ENCODE measurements at regions not wholly inside any gene's neighbourhood (a gene's known extent, or its start where the extent isn't known, plus 50 kb on each side); places are given as distances from the start of the nearest gene placed in this dataset.

DNA sequence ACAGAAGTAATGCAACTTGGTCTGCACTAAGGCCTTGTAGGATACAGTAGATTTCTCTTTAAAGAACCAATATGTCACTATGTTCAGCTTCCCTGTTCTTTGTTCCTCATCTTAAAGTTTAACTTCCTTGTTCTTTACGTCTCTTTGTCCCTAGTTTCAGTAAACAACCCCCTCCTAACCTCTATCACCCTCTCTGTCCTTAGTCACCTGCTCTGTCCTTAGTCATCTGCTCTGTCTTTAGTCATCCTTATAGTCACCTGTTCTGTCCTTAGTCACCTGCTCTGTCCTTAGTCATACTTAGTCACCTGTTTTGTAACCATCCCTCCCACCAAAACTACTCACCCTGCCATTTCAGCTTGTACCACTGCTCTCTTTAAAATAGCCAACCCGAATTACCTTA is 144.6 kb upstream of the TMEM106B start:
- Histone ChIP-seq H3K27ac (no peak overlapping the region), H3K4me3 (no peak overlapping the region), H3K27me3 (no peaks in the 10 kb centered on the region), H3K4me1 (no peaks in the 10 kb centered on the region), H3K36me3 (no peaks in the 10 kb centered on the region), H3K9me3 (no peaks in the 10 kb centered on the region)
- intact Hi-C loops (cut with DNase I), result loop anchor here (2.0 to 10.0 kb wide), 7 partner anchors 256 to 642 kb away; no protein-coding TSS in a partner anchor
- TF ChIP-seq CTCF (IDR thresholded peaks at IDR 0.05) (no peak), POLR2A (IDR thresholded peaks at IDR 0.05) (no peak)
- WGBS, 4 donors, result 68 to 74% (median 68%) methylated on average over 2 of the region's 2 CpGs
- DNase-seq, result no peak
- ATAC-seq, result no peak

GRCh38 chr7:12067156-12067831 is 143.8 kb upstream of the TMEM106B start:
- WGBS, 4 donors, result 74 to 80% (median 75%) methylated on average over 13 of the region's 13 CpGs
- Histone ChIP-seq H3K27me3 (no peaks in the 10 kb centered on the region), H3K27ac (no peak overlapping the region), H3K4me3 (no peak overlapping the region), H3K9me3 (no peaks in the 10 kb centered on the region), H3K36me3 (no peaks in the 10 kb centered on the region), H3K4me1 (no peaks in the 10 kb centered on the region)
- intact Hi-C loops (cut with DNase I), result loop anchor here (1.0 to 10.0 kb wide), 8 partner anchors 255 to 642 kb away; no protein-coding TSS in a partner anchor
- ATAC-seq (peak in 3 of 4 donors; percentile 47 to 54 (median 48)), DNase-seq (peak in 1 of 5 donors; percentile 30)
- peak; percentile 43 to 67 (median 54) for TF ChIP-seq CTCF (IDR thresholded peaks at IDR 0.05)
- TF ChIP-seq POLR2A (IDR thresholded peaks at IDR 0.05), result no peak

DNA sequence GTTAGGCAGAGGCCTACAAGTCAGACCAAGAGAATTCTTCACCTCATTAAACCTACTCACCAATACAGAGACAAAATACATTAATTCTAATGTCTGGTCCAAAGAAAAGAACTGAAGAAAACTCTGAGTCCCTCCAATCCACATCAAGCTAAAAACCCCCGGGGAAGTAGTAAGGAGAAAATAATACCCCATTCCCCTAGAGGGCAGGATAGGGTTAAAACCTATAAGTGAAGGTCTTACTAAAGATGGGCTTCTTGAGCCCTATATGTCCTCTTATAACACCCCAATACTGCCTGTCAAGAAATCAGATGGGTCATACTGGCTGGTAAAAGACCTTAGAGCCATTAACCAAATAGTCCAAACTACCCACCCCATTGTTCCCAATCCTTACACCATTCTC is 141.3 kb upstream of the TMEM106B start:
- 36 to 94% (median 68%) methylated on average over 1 of the region's 1 CpG for WGBS, 4 donors

More for the DNA sequence above, 141.3 kb upstream of the TMEM106B start:
- no peaks in the 10 kb centered on the region for H3K4me1 ChIP-seq
- no peaks in the 10 kb centered on the region for H3K36me3 ChIP-seq
- H3K9me3 ChIP-seq, result peaks cover 0 to 6% (median 0%) of the 10 kb centered on the region in 12 donors
- TF ChIP-seq POLR2A (IDR thresholded peaks at IDR 0.05), result no peak
- TF ChIP-seq CTCF (IDR thresholded peaks at IDR 0.05), result no peak
- H3K27ac ChIP-seq, result no peak overlapping the region
- ATAC-seq (no peak), DNase-seq (no peak)
- no peak overlapping the region for H3K4me3 ChIP-seq
- intact Hi-C loops (cut with DNase I), result loop anchor here in 6 of 10 donors (5.0 to 10.0 kb wide), 5 partner anchors 253 to 645 kb away; no protein-coding TSS in a partner anchor
- H3K27me3 ChIP-seq, result no peaks in the 10 kb centered on the region

All from heart left ventricle (tissue), 16 donors.